ENCODE measurements at regions not wholly inside any gene's neighbourhood (a gene's known extent, or its start where the extent isn't known, plus 50 kb on each side); places are given as distances from the start of the nearest gene placed in this dataset.

DNA sequence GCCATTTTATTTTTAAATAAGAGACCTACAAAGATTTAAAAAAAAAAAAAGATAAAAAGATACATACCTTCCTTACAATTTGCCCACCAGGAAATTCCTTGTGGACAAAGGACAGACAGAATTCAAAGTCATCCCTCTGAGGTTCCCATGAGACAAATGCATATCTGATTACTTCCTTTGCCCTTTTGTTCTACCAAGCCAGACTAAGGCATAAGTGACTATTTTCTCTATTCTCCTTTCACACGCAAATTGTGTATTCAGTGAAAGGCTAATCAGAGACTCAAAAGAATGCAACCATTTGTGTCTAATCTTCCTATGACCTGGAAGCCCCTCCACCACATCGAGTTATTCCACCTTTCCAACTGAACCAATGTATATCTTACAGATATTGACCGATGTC, 691.7 kb downstream of the FAM133A start:
- no peak for TF ChIP-seq POLR2A (IDR thresholded peaks at IDR 0.05)
- WGBS, 2 donors = 75 to 80% methylated on average over 3 of the region's 3 CpGs
- no peak overlapping the region for H3K4me3 ChIP-seq
- H3K9me3 ChIP-seq = no peaks in the 10 kb centered on the region
- no peaks in the 10 kb centered on the region for H3K36me3 ChIP-seq
- DNase-seq = no peak
- intact Hi-C loops (cut with DNase I) = no loop called here
- H3K27me3 ChIP-seq = no peaks in the 10 kb centered on the region
- H3K27ac ChIP-seq = no peak overlapping the region
- no peaks in the 10 kb centered on the region for H3K4me1 ChIP-seq

- intact Hi-C loops (cut with DNase I) = no loop called here
- WGBS, 2 donors = 65 to 80% methylated on average over 1 to 4 of the region's 4 CpGs
- Histone ChIP-seq H3K4me1 (no peaks in the 10 kb centered on the region), H3K4me3 (no peak overlapping the region), H3K27ac (no peak overlapping the region), H3K9me3 (no peaks in the 10 kb centered on the region), H3K36me3 (no peaks in the 10 kb centered on the region), H3K27me3 (no peaks in the 10 kb centered on the region)
- no peak for DNase-seq
- TF ChIP-seq POLR2A (IDR thresholded peaks at IDR 0.05) = no peak
- TF ChIP-seq CTCF (IDR thresholded peaks at IDR 0.05) = no peak
Measured at GRCh38 chrX:94366616-94367015, 692.6 kb downstream of the FAM133A start.

DNA sequence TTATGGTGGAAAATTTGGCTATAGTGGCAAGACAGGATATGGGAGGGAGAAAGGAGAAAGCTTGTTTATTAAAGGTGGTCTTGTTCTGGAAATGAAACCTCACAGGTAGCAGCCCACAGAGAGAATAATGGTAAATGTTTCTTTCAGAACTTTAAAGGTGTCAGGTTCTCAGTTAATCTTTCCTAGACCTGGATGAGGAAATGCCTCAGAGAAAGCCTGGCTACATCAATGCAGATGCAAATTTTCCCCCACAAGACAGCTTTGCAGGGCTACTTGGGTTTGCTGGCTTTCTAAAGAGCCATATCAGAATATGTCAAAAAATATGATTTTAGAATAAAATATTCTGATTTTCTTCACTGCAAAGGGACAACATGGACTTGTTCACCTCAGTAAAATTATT, 715.0 kb downstream of the FAM133A start:
- H3K4me3 ChIP-seq = no peak overlapping the region
- H3K27ac ChIP-seq = no peak overlapping the region
- no peaks in the 10 kb centered on the region for H3K9me3 ChIP-seq
- H3K36me3 ChIP-seq = no peaks in the 10 kb centered on the region
- TF ChIP-seq CTCF (IDR thresholded peaks at IDR 0.05) = no peak
- TF ChIP-seq POLR2A (IDR thresholded peaks at IDR 0.05) = no peak
- intact Hi-C loops (cut with DNase I) = no loop called here
- no peaks in the 10 kb centered on the region for H3K27me3 ChIP-seq
- no peak for DNase-seq
- H3K4me1 ChIP-seq = no peaks in the 10 kb centered on the region

- DNase-seq = no peak
- intact Hi-C loops (cut with DNase I) = no loop called here
- WGBS, 2 donors = 55% methylated on average over 2 of the region's 2 CpGs; no CpG with 5 or more reads in 1 of the 2 donors
- no peaks in the 10 kb centered on the region for H3K27me3 ChIP-seq
- TF ChIP-seq CTCF (IDR thresholded peaks at IDR 0.05) = no peak
- H3K27ac ChIP-seq = peak overlapping the region in 2 of 4 donors; percentile 39 to 49
- peaks cover 0 to 3% (median 0%) of the 10 kb centered on the region in 3 donors for H3K4me1 ChIP-seq
- no peaks in the 10 kb centered on the region for H3K36me3 ChIP-seq
- peaks cover 0 to 7% (median 0%) of the 10 kb centered on the region in 3 donors for H3K9me3 ChIP-seq
- no peak overlapping the region for H3K4me3 ChIP-seq
Measured at GRCh38 chrX:94400488-94400887, 726.5 kb downstream of the FAM133A start.

DNA sequence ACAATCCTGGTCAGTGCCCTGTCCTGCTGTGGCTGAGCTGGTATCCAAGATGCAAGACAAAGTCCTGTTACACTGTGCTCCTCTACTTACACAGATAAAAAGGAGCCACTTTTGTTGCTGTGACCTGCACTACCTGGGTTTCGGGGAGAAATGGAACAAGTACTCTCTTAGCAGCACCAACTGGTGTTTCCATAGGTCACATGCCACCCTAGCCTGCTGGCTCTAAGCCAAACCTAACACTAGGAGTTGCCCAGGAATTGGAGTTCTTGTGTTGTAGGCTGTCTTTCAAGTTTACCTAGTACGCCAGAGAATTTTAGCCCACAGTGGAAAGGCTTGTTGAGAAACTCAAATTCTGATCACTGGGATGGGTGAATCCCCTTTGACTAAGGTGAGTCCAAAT, 727.4 kb downstream of the FAM133A start:
- 83% methylated on average over 2 of the region's 2 CpGs; no CpG with 5 or more reads in 1 of the 2 donors for WGBS, 2 donors
- TF ChIP-seq POLR2A (IDR thresholded peaks at IDR 0.05) (no peak), CTCF (IDR thresholded peaks at IDR 0.05) (no peak)

GRCh38 chrX:94414746-94415145, 740.7 kb downstream of the FAM133A start:
- Histone ChIP-seq H3K4me3 (no peak overlapping the region), H3K9me3 (no peaks in the 10 kb centered on the region), H3K27ac (no peak overlapping the region), H3K36me3 (no peaks in the 10 kb centered on the region), H3K27me3 (no peaks in the 10 kb centered on the region), H3K4me1 (no peaks in the 10 kb centered on the region)
- DNase-seq = no peak
- intact Hi-C loops (cut with DNase I) = no loop called here
- WGBS, 2 donors = 69 to 89% methylated on average over 4 of the region's 4 CpGs
- no peak for TF ChIP-seq POLR2A (IDR thresholded peaks at IDR 0.05)
- no peak for TF ChIP-seq CTCF (IDR thresholded peaks at IDR 0.05)

More for the DNA sequence above, 727.4 kb downstream of the FAM133A start:
- peaks cover 0 to 3% (median 0%) of the 10 kb centered on the region in 3 donors for H3K4me1 ChIP-seq
- no peak overlapping the region for H3K27ac ChIP-seq
- no peaks in the 10 kb centered on the region for H3K27me3 ChIP-seq
- no peak overlapping the region for H3K4me3 ChIP-seq
- no peaks in the 10 kb centered on the region for H3K36me3 ChIP-seq
- H3K9me3 ChIP-seq = peaks cover 0 to 7% (median 0%) of the 10 kb centered on the region in 3 donors
- intact Hi-C loops (cut with DNase I) = no loop called here
- DNase-seq = no peak
